OCI-LY3 (cell line): ENCODE measurements at regions not wholly inside any gene's neighbourhood (a gene's known extent, or its start where the extent isn't known, plus 50 kb on each side); places are given as distances from the start of the nearest gene placed in this dataset.

Experiments used
- H2AFZ ChIP-seq: fragments of 200-600, 300-600 bp; shearing (Covaris generic); 2 replicates; pipeline ENCODE4 v1.6.0; 2014; ENCODE audit warnings: antibody characterized with exemption, low read depth, low read length
- H3K27ac ChIP-seq: fragments of 200-600, 300-600 bp; sonication (generic); 2 replicates; pipeline ENCODE4 v1.5.1; 2014; ENCODE audit warnings: mild to moderate bottlenecking, low read length, moderate library complexity, mixed read lengths
- H3K27me3 ChIP-seq: fragments of 200-600, 300-600 bp; sonication (generic); 2 replicates; pipeline ENCODE4 v1.6.1; 2014; ENCODE audit warnings: low read depth, low read length, mixed read lengths
- H3K36me3 ChIP-seq: fragments of 200-600, 300-600 bp; sonication (generic); replicated peaks from 2 replicates; pipeline ENCODE3; 2014; ENCODE audit warnings: low read depth, low read length, mixed read lengths
- H3K4me1 ChIP-seq: fragments of 300-600, 200-600 bp; sonication (generic); 2 replicates; pipeline ENCODE4 v1.6.1; 2014; ENCODE audit warnings: low read length, mixed read lengths
- H3K4me2 ChIP-seq: fragments of 200-600, 300-600 bp; sonication (generic); 2 replicates; pipeline ENCODE4 v1.6.1; 2014; ENCODE audit warnings: low read length, mixed read lengths
- H3K4me3 ChIP-seq: fragments of 300-600, 200-600 bp; sonication (generic); 2 replicates; pipeline ENCODE4 v1.5.1; 2014; ENCODE audit warnings: antibody characterized with exemption, mild to moderate bottlenecking, low read length, moderate library complexity
- H3K79me2 ChIP-seq: fragments of 300-600, 200-600 bp; shearing (Covaris generic); 2 replicates; pipeline ENCODE4 v1.6.1; 2014; ENCODE audit warnings: mild to moderate bottlenecking, low read length, mixed read lengths
- H3K9ac ChIP-seq: fragments of 300-600, 200-600 bp; shearing (Covaris generic); 2 replicates; pipeline ENCODE4 v1.6.0; 2014; ENCODE audit warnings: mild to moderate bottlenecking, low read length, moderate library complexity
- H3K9me3 ChIP-seq: fragments of 200-600, 300-600 bp; shearing (Covaris generic); 2 replicates; pipeline ENCODE4 v1.6.1; 2014; ENCODE audit warnings: low read length, mixed read lengths; ENCODE audit not compliant: insufficient read depth
- H4K20me1 ChIP-seq: fragments of 200-600, 300-600 bp; sonication (generic); 2 replicates; pipeline ENCODE4 v1.6.1; 2016; ENCODE audit warnings: low read length, mixed read lengths; ENCODE audit not compliant: insufficient read depth
- CTCF ChIP-seq: fragments of 200-600, 300-600 bp; sonication (generic); IDR thresholded peaks from 2 replicates; pipeline ENCODE4 v1.5.1; 2014; ENCODE audit warnings: antibody characterized with exemption, low read length, low read depth
- EZH2phosphoT487 ChIP-seq: fragments of 200-600 bp; shearing (Covaris generic); IDR thresholded peaks from 2 replicates; pipeline ENCODE4 v1.6.1; 2018; ENCODE audit warnings: antibody characterized with exemption, mixed run types, low read depth

- TF ChIP-seq CTCF, result no peak
- no peak for TF ChIP-seq EZH2phosphoT487
- no peaks in the 10 kb centered on the region for H4K20me1 ChIP-seq
- H3K9me3 ChIP-seq, result no peaks in the 10 kb centered on the region
- H3K79me2 ChIP-seq, result no peaks in the 10 kb centered on the region
- no peak overlapping the region for H3K9ac ChIP-seq
- H3K27ac ChIP-seq, result no peak overlapping the region
- H3K4me2 ChIP-seq, result no peak overlapping the region
- no peaks in the 10 kb centered on the region for H3K36me3 ChIP-seq
- H3K4me1 ChIP-seq, result no peaks in the 10 kb centered on the region
- no peaks in the 10 kb centered on the region for H3K27me3 ChIP-seq
- H2AFZ ChIP-seq, result no peak overlapping the region
- no peak overlapping the region for H3K4me3 ChIP-seq
Observed at GRCh38 chr1:58893257-58893869, 109.5 kb upstream of the JUN start.

GRCh38 chr1:58895082-58895481 is 111.2 kb upstream of the JUN start:
- no peak overlapping the region for H3K4me3 ChIP-seq
- H3K9ac ChIP-seq, result no peak overlapping the region
- no peak overlapping the region for H3K27ac ChIP-seq
- no peaks in the 10 kb centered on the region for H3K79me2 ChIP-seq
- H3K4me2 ChIP-seq, result no peak overlapping the region
- H3K27me3 ChIP-seq, result no peaks in the 10 kb centered on the region
- H4K20me1 ChIP-seq, result no peaks in the 10 kb centered on the region
- no peaks in the 10 kb centered on the region for H3K4me1 ChIP-seq
- no peak overlapping the region for H2AFZ ChIP-seq
- no peaks in the 10 kb centered on the region for H3K36me3 ChIP-seq
- H3K9me3 ChIP-seq, result no peaks in the 10 kb centered on the region
- TF ChIP-seq EZH2phosphoT487 (no peak), CTCF (no peak)

DNA sequence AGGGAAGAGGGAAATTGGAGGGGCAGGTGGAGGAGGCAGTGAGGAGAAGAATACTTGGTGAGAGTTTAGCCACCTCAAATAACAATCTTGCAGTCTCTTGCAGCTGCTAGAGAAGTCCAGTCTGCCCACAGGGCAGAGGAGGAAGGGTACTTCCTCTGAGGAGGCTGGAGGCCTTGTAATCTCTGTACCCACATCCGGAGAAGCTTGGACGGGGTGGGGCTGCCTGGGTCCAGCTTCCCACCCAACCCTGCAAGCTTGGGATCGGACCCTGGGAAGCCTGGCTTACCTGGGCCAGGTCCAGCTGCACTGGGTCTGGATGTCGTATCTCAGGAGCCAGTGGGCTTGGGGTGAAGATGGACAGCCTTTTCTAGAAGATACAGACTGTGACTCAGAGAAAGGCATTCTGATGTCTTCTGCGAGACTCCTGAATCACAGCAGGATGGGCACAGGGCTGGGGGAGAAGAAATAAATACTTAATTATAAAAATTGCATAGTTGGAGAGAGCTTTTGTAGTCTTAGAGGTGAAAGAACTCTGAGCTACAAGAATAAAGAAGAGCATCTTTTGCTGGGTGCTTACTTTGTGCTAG is 111.8 kb upstream of the JUN start:
- no peaks in the 10 kb centered on the region for H3K27me3 ChIP-seq
- no peaks in the 10 kb centered on the region for H3K4me1 ChIP-seq
- H3K27ac ChIP-seq, result no peak overlapping the region
- no peaks in the 10 kb centered on the region for H3K9me3 ChIP-seq
- H2AFZ ChIP-seq, result no peak overlapping the region
- no peaks in the 10 kb centered on the region for H3K79me2 ChIP-seq
- H3K9ac ChIP-seq, result no peak overlapping the region
- H4K20me1 ChIP-seq, result no peaks in the 10 kb centered on the region
- no peak overlapping the region for H3K4me3 ChIP-seq
- no peaks in the 10 kb centered on the region for H3K36me3 ChIP-seq
- TF ChIP-seq EZH2phosphoT487 (no peak), CTCF (no peak)
- no peak overlapping the region for H3K4me2 ChIP-seq

- Histone ChIP-seq H2AFZ (no peak overlapping the region), H3K27me3 (no peaks in the 10 kb centered on the region), H3K9ac (no peak overlapping the region), H3K27ac (no peak overlapping the region), H3K9me3 (no peaks in the 10 kb centered on the region), H3K36me3 (no peaks in the 10 kb centered on the region), H3K4me2 (no peak overlapping the region), H3K4me1 (no peaks in the 10 kb centered on the region), H3K79me2 (no peaks in the 10 kb centered on the region), H4K20me1 (no peaks in the 10 kb centered on the region), H3K4me3 (no peak overlapping the region)
- TF ChIP-seq CTCF, result no peak
- no peak for TF ChIP-seq EZH2phosphoT487
Observed at GRCh38 chr1:58896246-58897183, 112.7 kb upstream of the JUN start.
